Ammon's horn (tissue), 1 donor: ENCODE measurements at regions not wholly inside any gene's neighbourhood (a gene's known extent, or its start where the extent isn't known, plus 50 kb on each side); places are given as distances from the start of the nearest gene placed in this dataset.
"Not testable (repeated sequence)": the region's sequence is repeated elsewhere in the genome, so short reads cannot be mapped to it uniquely, and the experiment has no call there.

Source experiments
- DNase-seq: peaks from one replicate; pipeline ENCODE4 v3.0.0-alpha.2; 2016; ENCODE audit warnings: low spot score

DNA sequence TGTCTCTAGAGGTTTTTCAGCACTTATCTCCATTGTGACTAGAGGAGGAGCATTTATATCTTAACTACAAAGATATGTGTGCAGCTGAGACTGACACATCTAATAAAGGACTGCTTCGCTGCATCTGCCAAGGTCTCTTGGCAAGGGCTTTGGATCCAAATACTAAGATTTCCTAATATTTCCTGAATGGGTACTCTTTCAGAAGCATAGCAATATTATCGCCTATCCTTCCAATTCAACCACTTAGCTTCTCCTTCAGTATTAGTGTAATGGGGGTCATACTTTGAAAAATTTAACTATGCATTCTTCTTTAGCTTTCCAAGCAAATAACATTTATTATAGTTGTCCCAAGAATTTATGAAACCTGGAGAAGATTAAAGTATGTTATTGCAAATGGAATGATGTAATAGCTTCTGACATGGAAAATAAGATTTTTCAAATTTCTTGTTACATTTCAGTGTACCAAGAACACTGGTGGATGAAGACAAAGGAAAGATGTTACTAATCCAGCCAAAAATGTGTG lies 243.0 kb upstream of the PDE3A start:
- no peak for DNase-seq

DNA sequence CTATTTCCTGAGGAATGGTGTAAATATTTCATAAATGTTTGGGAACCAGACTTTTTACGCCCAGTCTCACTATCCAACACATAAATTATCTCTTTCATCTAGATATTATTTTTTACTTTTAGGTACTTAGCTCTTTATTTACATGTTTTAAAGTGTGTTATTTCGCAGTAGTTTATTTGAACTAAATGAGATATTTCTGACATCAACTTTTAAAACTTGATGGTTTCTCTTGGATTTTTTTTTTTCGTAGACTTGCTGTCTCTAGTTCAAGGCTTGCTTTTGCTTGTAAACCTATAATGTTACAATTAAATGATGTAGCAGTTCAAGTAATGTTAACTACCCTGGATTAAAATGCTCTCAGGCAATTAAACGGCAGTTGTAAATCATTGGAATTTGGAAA lies 241.7 kb upstream of the PDE3A start:
- no peak for DNase-seq

GRCh38 chr12:20127413-20127812 lies 240.9 kb upstream of the PDE3A start:
- no peak for DNase-seq

DNA sequence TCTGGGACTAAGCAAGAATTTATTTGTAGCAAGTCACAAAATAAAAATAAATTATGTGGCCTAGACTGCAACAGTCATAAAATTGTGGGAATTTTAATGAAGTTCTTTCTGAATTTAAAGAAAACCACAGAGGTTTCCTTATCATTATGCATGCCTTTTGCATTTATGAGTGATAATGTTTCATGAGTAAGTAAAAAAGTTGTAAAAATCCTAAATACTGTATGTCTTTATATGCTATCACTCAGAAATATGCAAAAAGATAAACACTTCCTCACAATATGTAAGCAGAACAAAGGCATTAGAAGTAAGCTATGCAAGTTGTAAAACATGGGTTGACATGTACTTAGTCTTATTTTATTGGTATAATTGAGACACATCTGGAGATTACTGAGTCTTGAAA lies 239.4 kb upstream of the PDE3A start:
- DNase-seq = no peak

DNA sequence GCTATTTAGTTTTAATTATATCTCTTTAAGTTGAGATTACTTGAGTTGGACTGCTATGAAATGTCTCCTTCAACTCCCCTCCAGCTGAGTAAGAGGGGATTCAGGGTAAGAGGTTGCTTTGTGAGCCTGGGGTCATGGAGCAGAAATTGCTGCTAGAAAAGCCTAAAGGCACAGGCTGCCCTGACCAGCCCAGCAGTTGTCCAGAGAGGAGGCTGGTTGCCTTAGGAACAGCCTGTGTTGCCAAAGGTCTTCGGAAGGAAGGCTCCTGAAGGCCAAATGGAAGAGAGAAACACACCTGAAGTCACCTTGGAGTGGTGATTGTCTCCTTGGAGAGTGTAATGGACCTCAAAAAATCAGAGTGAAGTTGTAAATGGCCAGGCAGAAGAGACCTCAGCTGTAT lies 235.5 kb upstream of the PDE3A start:
- DNase-seq = no peak

GRCh38 chr12:20134652-20135051 lies 233.7 kb upstream of the PDE3A start:
- DNase-seq = no peak

GRCh38 chr12:20140751-20141150 lies 227.6 kb upstream of the PDE3A start:
- DNase-seq = no peak

DNA sequence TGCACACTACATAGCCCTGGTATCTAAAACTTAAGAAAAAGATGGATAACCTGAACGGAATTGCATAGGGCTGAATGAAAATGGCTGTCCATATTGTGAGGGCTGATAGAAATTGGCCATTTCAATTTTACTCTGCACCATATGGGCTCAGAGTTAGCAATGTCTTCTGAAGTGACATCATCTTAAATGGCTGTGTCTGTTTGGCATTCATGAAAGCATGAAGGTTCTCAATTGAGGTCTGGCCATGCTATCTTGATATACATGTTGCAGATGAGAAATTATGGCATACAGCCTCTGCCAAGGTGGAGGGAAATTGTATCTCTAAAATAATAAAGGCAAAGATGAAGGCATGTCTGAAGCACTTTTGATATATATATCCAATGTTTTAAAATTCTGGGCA lies 226.0 kb upstream of the PDE3A start:
- no peak for DNase-seq

DNA sequence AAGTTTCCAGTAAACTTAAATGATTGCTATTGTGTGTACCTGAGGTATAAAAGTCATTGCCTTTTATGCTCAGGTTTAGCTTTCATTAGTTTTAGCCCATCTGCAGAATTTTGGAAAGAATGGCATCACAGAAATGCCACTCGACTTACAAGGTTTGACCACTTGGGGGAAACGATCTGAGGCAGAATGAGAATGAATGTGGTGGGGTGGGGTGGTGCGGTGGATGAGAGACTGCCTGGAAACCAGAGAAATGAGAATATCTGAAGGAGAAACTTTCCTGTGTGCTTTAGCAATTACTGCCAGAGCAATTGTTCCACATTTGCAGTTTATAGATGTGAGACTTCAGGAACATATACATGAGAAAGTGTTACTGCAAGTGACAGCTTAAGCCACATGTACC lies 225.4 kb upstream of the PDE3A start:
- no peak for DNase-seq

GRCh38 chr12:20144341-20144740 lies 224.0 kb upstream of the PDE3A start:
- DNase-seq = no peak

DNA sequence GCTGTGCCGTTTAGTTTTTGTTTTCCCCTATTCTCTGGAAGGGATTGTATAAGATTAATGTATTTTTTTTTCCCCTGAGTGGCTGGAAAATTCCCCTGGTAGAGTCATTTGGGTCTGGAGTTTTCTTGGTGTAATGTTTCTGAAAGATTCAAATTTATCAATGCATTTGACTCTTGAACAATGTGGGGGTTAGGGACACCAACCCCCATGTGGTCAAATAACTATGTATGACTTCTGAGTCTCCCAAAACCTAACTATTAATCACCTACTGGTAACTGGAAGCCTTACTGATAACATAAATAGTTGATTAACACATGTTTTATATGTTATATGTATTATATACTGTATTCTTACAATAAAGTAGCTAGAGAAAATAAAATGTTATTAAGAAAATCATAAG lies 220.1 kb upstream of the PDE3A start:
- DNase-seq = no peak

DNA sequence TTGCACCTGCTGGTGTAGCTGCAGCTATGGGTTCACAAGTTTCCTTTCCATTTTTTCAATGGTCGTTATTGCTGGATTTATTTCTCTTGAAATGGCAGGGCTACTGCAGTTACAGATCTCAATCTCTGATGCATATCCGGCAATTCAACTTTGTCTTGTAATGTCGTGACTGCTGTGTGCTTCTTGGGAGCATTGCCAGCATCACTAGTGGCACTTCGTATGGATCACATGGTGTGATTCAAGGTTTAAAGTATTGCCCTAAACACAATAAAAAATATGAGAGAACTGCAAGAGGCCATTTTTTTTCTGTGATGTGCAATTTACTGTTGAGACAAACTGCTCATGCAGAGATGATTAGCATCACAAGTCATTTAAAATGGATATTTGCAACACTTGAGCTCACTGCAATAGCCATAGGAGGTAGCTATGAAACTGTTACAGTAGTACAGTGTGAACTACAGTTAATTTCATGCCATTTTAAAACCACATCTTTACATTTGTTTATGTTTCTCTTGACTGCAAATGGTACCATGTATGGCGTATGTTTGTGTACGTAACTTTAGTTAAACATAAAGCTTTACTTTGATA lies 217.4 kb upstream of the PDE3A start:
- no peak for DNase-seq

DNA sequence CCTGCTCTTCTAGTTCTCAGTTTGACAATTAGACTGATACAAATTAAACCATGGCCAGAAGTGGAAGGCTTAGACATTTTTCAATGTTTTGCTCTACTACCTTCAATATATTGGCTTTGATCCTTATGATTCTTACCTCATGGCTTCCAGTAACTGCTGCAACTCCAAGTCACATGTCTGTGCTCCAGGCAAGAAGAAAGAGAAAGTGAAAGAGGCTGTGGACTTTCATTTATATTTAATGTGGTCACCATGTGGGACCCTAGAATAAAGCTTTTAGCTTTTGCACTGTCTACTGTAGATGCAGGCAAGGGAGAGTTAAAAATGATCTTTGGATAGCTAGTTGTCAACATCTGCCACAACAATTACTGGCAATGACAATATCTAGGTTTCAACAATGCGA lies 214.3 kb upstream of the PDE3A start:
- DNase-seq = no peak

DNA sequence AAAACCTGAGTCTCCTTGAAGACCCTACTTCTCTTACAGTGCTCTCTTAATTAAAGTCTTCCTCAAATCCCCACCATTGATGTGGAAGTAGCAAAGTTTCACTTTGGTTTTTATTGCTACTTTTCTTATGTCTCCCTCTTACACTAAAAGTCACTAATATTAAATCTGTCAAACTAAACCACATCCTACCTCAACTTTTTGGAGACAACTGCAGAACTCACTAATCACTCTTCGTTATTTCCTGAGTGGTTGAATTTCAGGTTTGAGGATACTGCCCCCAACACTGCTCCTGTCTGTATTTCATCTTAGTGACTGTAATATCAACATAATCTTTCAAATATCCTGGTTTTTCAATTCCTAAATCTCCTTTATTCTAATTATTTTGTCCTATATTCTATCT lies 213.0 kb upstream of the PDE3A start:
- DNase-seq = no peak

DNA sequence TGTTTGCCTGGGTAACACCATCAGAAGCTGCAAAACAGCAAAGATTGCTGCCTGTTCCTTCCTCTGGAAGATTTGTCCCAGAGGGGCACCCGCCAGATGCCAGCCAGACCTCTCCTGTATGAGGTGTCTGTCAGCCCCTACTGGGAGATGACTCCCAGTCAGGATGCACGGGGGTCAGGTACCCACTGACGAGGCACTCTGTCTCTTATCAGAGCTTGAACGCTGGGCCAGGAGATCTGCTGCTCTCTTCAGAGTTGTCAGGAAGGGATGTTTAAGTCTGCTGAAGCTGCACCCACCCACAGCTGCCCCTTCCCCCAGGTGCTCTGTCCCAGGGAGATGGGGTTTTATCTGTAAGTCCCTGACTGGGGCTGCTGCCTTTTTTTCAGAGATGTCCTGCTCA lies 207.4 kb upstream of the PDE3A start:
- DNase-seq = not testable (repeated sequence)

DNA sequence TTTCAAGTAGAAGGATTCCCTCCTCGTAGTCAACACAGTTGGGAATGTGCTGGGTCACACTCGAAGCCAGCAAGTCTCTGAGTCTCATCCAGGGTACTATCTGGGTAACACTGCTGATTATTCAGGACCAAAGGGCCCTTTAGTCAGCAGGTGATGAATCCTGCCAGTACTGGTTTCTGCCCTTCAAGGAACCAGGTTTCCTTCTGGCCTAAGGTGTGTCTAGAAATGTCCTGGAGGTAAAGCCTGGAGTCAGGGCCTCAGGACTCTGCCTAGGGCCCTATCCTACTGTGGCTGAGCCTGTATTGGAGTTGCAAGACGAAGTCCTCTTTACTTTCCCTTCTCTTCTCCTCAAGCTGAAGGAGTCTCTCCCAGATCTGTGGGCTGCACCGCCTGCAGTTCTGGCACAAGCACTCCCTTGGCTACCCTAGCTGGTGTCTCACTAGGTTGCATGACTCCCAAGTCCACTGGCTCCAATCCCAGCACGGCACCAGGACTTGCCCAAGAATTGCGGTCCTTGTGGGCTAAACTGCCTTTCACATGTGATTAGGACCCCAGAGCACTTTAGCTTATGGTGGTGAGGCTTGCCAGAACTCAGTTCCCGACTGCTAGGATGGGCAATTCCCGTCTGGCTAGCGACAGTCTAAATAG lies 193.7 kb upstream of the PDE3A start:
- DNase-seq = no peak

GRCh38 chr12:20175704-20176388 lies 192.5 kb upstream of the PDE3A start:
- no peak for DNase-seq

DNA sequence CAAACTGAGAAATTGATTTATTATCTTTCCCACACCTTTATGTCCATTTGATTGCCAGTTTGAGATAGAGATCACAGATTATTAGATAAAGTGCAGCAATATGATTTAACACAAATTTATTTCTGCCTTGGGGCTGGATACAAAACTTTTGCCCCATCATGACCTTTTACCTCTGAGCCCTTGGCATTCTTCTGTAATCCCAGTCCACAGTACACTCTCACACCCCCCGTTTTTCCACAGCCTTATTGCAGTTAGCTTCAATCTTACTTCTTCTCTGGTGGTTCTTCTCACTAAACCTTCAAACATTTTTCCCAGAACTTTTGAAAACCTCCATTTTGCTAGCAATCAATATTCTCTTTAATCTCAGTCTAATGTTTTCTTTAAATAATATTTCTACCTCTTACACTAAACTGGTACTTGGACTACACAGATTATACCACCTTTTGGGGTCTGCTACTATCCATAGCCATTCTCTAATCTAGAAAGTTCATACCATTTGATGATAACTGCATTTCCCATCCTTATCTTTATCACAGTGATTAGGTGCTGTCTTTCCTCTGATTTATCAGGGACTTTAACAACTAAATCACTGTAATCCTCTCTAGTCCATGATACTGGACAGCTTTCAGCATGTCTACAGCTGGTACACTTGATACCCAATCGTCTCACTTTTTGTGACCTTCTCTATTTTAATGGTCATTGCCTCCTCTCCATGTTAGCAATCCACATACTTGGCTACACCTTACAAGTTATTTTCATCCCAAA lies 186.7 kb upstream of the PDE3A start:
- no peak for DNase-seq

- no peak for DNase-seq
Measured at GRCh38 chr12:20183563-20183962, 184.8 kb upstream of the PDE3A start.

DNA sequence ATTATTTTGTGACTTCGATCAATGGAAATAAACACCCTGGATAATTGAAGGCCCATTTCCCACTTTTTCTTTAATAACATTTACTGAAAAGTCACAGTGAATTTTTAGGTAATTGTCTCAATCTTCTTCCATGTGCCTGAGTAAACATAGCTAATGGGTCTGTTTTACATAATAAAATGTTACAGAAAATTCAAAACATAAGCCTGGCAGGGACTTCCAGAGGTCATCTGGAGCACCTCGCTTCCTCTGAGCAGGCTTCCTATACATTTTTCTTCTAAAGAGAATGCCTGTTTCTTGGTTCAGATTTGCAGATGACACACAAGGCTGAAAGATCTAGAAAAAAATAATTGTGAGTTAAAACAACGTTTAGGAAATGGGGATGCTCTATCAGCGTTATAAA lies 183.8 kb upstream of the PDE3A start:
- no peak for DNase-seq

DNA sequence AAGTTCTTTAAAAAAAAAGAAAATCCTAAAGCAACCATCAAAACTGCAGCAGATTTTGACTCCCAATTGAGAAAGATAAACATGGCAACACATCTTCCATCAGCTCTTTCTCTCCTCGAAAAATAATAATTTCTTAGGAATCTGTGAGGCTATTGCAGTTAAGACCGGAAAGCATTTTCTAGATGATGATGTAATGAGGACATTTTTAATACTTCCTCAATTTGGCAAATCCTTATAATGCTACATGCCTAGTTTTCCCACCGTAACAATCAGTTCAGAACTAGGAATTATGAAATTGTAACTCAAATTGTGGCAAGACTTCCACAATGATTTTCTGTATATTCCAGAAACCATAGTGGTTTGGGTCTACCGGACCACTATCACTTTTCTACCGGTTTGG lies 180.9 kb upstream of the PDE3A start:
- DNase-seq = no peak

GRCh38 chr12:20188930-20189653 lies 179.2 kb upstream of the PDE3A start:
- peak; percentile 30 for DNase-seq
